IMR-90 (cell line): ENCODE measurements at regions not wholly inside any gene's neighbourhood (a gene's known extent, or its start where the extent isn't known, plus 50 kb on each side); places are given as distances from the start of the nearest gene placed in this dataset.

Source experiments
- ATAC-seq: fragments of 200-7000 bp; cut with Tn5 transposase; 2 replicates; pipeline ENCODE4 v1.9.1; 2020; ENCODE audit warnings: low read depth, mild to moderate bottlenecking, moderate library complexity
- BruUV-seq: library from RNA; stranded (reverse); fragments of 400-500 nt; replicated peaks from 2 replicates; lab custom pipeline; 2021; lab: Mats Ljungman, UMichigan
- CTCF ChIA-PET: fragments of 300-600 bp; formaldehyde crosslinking; extraction: SDS; loops from one replicate; lab custom pipeline; 2021; ENCODE audit warnings: antibody characterized with exemption; lab: Yijun Ruan, JAX
- POLR2A ChIA-PET: fragments of 300-600 bp; sonication (Branson Sonifier 250); formaldehyde crosslinking; loops from one replicate; lab custom pipeline; 2022; ENCODE audit warnings: antibody characterized with exemption; ENCODE audit not compliant: unreplicated experiment; lab: Charles Lee
- DNase-seq: peaks from one replicate; pipeline ENCODE4 v3.0.0; 2013
- H2AFZ ChIP-seq: replicated peaks from 2 replicates; pipeline ENCODE3; 2013; ENCODE audit warnings: low read length, mild to moderate bottlenecking; ENCODE audit not compliant: poor library complexity
- H2AK5ac ChIP-seq: 2 replicates; pipeline ENCODE4 v1.6.1; 2013; ENCODE audit warnings: low read depth, low read length, inconsistent platforms
- H2AK9ac ChIP-seq: replicated peaks from 2 replicates; pipeline ENCODE3; 2013; ENCODE audit warnings: mild to moderate bottlenecking, low read depth, low read length, moderate library complexity; ENCODE audit not compliant: poor library complexity
- H2BK120ac ChIP-seq: 2 replicates; pipeline ENCODE4 v1.6.1; 2013; ENCODE audit warnings: low read depth, low read length, inconsistent platforms
- H2BK15ac ChIP-seq: 3 replicates; pipeline ENCODE4 v1.6.1; 2013; ENCODE audit warnings: low read depth, low read length, inconsistent platforms
- H2BK20ac ChIP-seq: 2 replicates; pipeline ENCODE4 v1.6.1; 2013; ENCODE audit warnings: low read depth, mild to moderate bottlenecking, inconsistent platforms, low read length, moderate library complexity
- H2BK5ac ChIP-seq: 2 replicates; pipeline ENCODE4 v1.6.1; 2013; ENCODE audit warnings: mild to moderate bottlenecking, low read depth, low read length, inconsistent platforms; ENCODE audit not compliant: poor library complexity, severe bottlenecking
- H3K14ac ChIP-seq: replicated peaks from 2 replicates; pipeline ENCODE4 v1.6.1; 2013; ENCODE audit warnings: low read depth, low read length, inconsistent platforms
- H3K18ac ChIP-seq: 2 replicates; pipeline ENCODE4 v1.6.1; 2013; ENCODE audit warnings: low read depth, low read length, control low read depth
- H3K23ac ChIP-seq: 2 replicates; pipeline ENCODE4 v1.6.1; 2013; ENCODE audit warnings: low read depth, low read length, inconsistent platforms
- H3K27ac ChIP-seq: 2 replicates; pipeline ENCODE4 v1.5.1; 2013; ENCODE audit warnings: mild to moderate bottlenecking, control low read depth, low read length; ENCODE audit not compliant: insufficient read depth
- H3K27me3 ChIP-seq: 2 replicates; pipeline ENCODE4 v1.6.1; 2013; ENCODE audit warnings: low read length; ENCODE audit not compliant: control insufficient read depth, insufficient read depth
- H3K36me3 ChIP-seq: 2 replicates; pipeline ENCODE4 v1.6.1; 2013; ENCODE audit warnings: low read length, mixed read lengths; ENCODE audit not compliant: control insufficient read depth, insufficient read depth
- H3K4ac ChIP-seq: 2 replicates; pipeline ENCODE4 v1.6.1; 2013; ENCODE audit warnings: low read depth, low read length, inconsistent platforms
- H3K4me1 ChIP-seq: 2 replicates; pipeline ENCODE4 v1.6.1; 2013; ENCODE audit warnings: low read length, mixed read lengths; ENCODE audit not compliant: control insufficient read depth, insufficient read depth
- H3K4me2 ChIP-seq: 2 replicates; pipeline ENCODE4 v1.6.1; 2013; ENCODE audit warnings: low read depth, mild to moderate bottlenecking, control low read depth, low read length, moderate library complexity
- H3K4me3 ChIP-seq: 2 replicates; pipeline ENCODE4 v1.5.1; 2013; ENCODE audit warnings: low read depth, mild to moderate bottlenecking, control low read depth, low read length, moderate library complexity; ENCODE audit not compliant: insufficient read depth
- H3K56ac ChIP-seq: 2 replicates; pipeline ENCODE4 v1.6.1; 2013; ENCODE audit warnings: low read length, inconsistent platforms; ENCODE audit not compliant: insufficient read depth; ENCODE audit errors: extremely low read depth
- H3K79me1 ChIP-seq, 2 experiments: 2 replicates each; pipeline ENCODE4 v1.6.1; 2013; ENCODE audit warnings: low read length in 2 of 2, inconsistent platforms in 1 of 2, low read depth in 1 of 2
- H3K9ac ChIP-seq: 2 replicates; pipeline ENCODE4 v1.6.1; 2013; ENCODE audit warnings: low read depth, low read length, control low read depth
- H3K9me1 ChIP-seq: 2 replicates; pipeline ENCODE4 v1.6.1; 2013; ENCODE audit warnings: low read length, inconsistent platforms; ENCODE audit not compliant: insufficient read depth
- H3K9me3 ChIP-seq: 2 replicates; pipeline ENCODE4 v1.6.1; 2013; ENCODE audit warnings: low read length; ENCODE audit not compliant: control insufficient read depth, insufficient read depth
- H4K20me1 ChIP-seq: 2 replicates; pipeline ENCODE4 v1.6.1; 2013; ENCODE audit warnings: low read length, inconsistent platforms; ENCODE audit not compliant: insufficient read depth
- H4K5ac ChIP-seq: 2 replicates; pipeline ENCODE4 v1.6.1; 2013; ENCODE audit warnings: mild to moderate bottlenecking, low read depth, low read length, control low read depth
- H4K8ac ChIP-seq, 2 experiments: 2 replicates each; pipeline ENCODE4 v1.6.1; 2013; ENCODE audit warnings: low read depth in 2 of 2, low read length in 2 of 2, control low read depth in 1 of 2, inconsistent platforms in 1 of 2
- H4K91ac ChIP-seq: 2 replicates; pipeline ENCODE4 v1.6.1; 2013; ENCODE audit warnings: low read depth, low read length, inconsistent platforms; ENCODE audit not compliant: insufficient read depth
- BHLHE40 ChIP-seq: fragments of 150-350 bp; IDR thresholded peaks from 2 replicates; pipeline ENCODE4 v1.6.1; 2016; ENCODE audit warnings: mild to moderate bottlenecking, low read depth, low read length
- CEBPB ChIP-seq: IDR thresholded peaks from 2 replicates; pipeline ENCODE4 v1.6.1; 2012; ENCODE audit warnings: low read depth, low read length, improper control_type of control experiment
- CHD1 ChIP-seq: IDR thresholded peaks from 2 replicates; pipeline ENCODE4 v1.6.1; 2012; ENCODE audit warnings: low read depth, low read length, improper control_type of control experiment
- CTCF ChIP-seq: conservative IDR thresholded peaks from 2 replicates; pipeline ENCODE4 v1.5.1; 2012; ENCODE audit warnings: mild to moderate bottlenecking, low read depth, low read length, improper control_type of control experiment
- ELK1 ChIP-seq: fragments of 150-350 bp; IDR thresholded peaks from 2 replicates; pipeline ENCODE4 v1.6.1; 2016; ENCODE audit warnings: low read depth, mild to moderate bottlenecking, low read length, moderate library complexity, borderline replicate concordance
- FOS ChIP-seq: fragments of 150-350 bp; IDR thresholded peaks from 2 replicates; pipeline ENCODE4 v1.6.1; 2016; ENCODE audit warnings: low read depth, low read length
- MAFK ChIP-seq: IDR thresholded peaks from 2 replicates; pipeline ENCODE4 v1.6.1; 2012; ENCODE audit warnings: low read depth, low read length, improper control_type of control experiment
- MAZ ChIP-seq: IDR thresholded peaks from 2 replicates; pipeline ENCODE4 v1.6.1; 2012; ENCODE audit warnings: low read depth, mild to moderate bottlenecking, low read length, improper control_type of control experiment, moderate library complexity, borderline replicate concordance
- MXI1 ChIP-seq: IDR thresholded peaks from 2 replicates; pipeline ENCODE4 v1.6.1; 2012; ENCODE audit warnings: low read depth, mild to moderate bottlenecking, low read length, moderate library complexity, borderline replicate concordance
- NFE2L2 ChIP-seq: fragments of 150-350 bp; IDR thresholded peaks from 2 replicates; pipeline ENCODE4 v1.6.1; 2016; ENCODE audit warnings: low read depth, mild to moderate bottlenecking, low read length
- POLR2A ChIP-seq: IDR thresholded peaks from 2 replicates; pipeline ENCODE4 v1.6.1; 2012; ENCODE audit warnings: mild to moderate bottlenecking, low read depth, low read length
- RAD21 ChIP-seq: IDR thresholded peaks from 2 replicates; pipeline ENCODE4 v1.6.1; 2012; ENCODE audit warnings: low read length, improper control_type of control experiment
- RCOR1 ChIP-seq: IDR thresholded peaks from 2 replicates; pipeline ENCODE4 v1.6.1; 2012; ENCODE audit warnings: mild to moderate bottlenecking, low read length, improper control_type of control experiment; ENCODE audit not compliant: insufficient replicate concordance
- RFX5 ChIP-seq: IDR thresholded peaks from 2 replicates; pipeline ENCODE4 v1.8.0; 2012; ENCODE audit warnings: low read depth, mild to moderate bottlenecking, low read length, moderate library complexity
- SMC3 ChIP-seq: fragments of 150-350 bp; IDR thresholded peaks from 2 replicates; pipeline ENCODE4 v1.6.1; 2016; ENCODE audit warnings: low read depth, mild to moderate bottlenecking, antibody characterized with exemption, low read length, moderate library complexity
- USF2 ChIP-seq: fragments of 150-350 bp; IDR thresholded peaks from 2 replicates; pipeline ENCODE4 v1.6.1; 2017; ENCODE audit warnings: mild to moderate bottlenecking, antibody characterized with exemption, low read length, low read depth
- WGBS, 2 experiments: methylation state at CpG; one replicate each; pipeline versions ENCODE4 v1.1.5 to v1.1.7; 2013; ENCODE audit warnings: missing lambda C conversion rate in 2 of 2; ENCODE audit not compliant: insufficient read length in 1 of 2; ENCODE audit errors: extremely low coverage in 2 of 2; 5-methylcytosine and 5-hydroxymethylcytosine counted together
- dilution Hi-C: fragments of 300-500 bp; cut with HindIII; formaldehyde crosslinking; loops from one replicate; pipeline ENCODE4 v1.14.3; 2018; ENCODE audit warnings: low sequenced_read_pairs; ENCODE audit not compliant: unreplicated experiment
- in situ Hi-C: fragments of 300-500 bp; cut with MboI; formaldehyde crosslinking; loops from 3 replicates; pipeline ENCODE4 v1.14.3; 2019; ENCODE audit warnings: low sequenced_read_pairs, inconsistent platforms, mixed read lengths
- intact Hi-C: fragments of 100-400 bp; cut with micrococcal nuclease; formaldehyde crosslinking; loops from 2 replicates; pipeline ENCODE4 v1.10.0; 2022

- dilution Hi-C loops: no loop called here
- H3K27me3 ChIP-seq: no peaks in the 10 kb centered on the region
- ChIA-PET POLR2A (no interaction called here), CTCF (no interaction called here)
- ATAC-seq (no peak), DNase-seq (no peak)
- BruUV-seq: no TSS peak
- no peaks in the 10 kb centered on the region for H3K36me3 ChIP-seq
- H4K8ac ChIP-seq: no peak overlapping the region
- no peak overlapping the region for H2AK5ac ChIP-seq
- in situ Hi-C loops: no loop called here
- H2BK20ac ChIP-seq: no peak overlapping the region
- no peak overlapping the region for H3K4me2 ChIP-seq
- H3K56ac ChIP-seq: no peak overlapping the region
- H2BK5ac ChIP-seq: no peak overlapping the region
- H3K23ac ChIP-seq: no peak overlapping the region
- no peak overlapping the region for H2BK120ac ChIP-seq
- H4K91ac ChIP-seq: no peak overlapping the region
- H3K4me1 ChIP-seq: no peaks in the 10 kb centered on the region
- H4K5ac ChIP-seq: no peak overlapping the region
- H2AK9ac ChIP-seq: no peak overlapping the region
- H4K20me1 ChIP-seq: no peaks in the 10 kb centered on the region
- H2BK15ac ChIP-seq: no peak overlapping the region
- H3K4ac ChIP-seq: no peak overlapping the region
- intact Hi-C loops: no loop called here
- H3K4me3 ChIP-seq: no peak overlapping the region
- H3K79me1 ChIP-seq: no peaks in the 10 kb centered on the region
- no CpG with 5 or more reads among the region's 2 CpGs for WGBS, 2 experiments
- no peaks in the 10 kb centered on the region for H3K9me1 ChIP-seq
- no peak overlapping the region for H3K27ac ChIP-seq
- no peak overlapping the region for H3K18ac ChIP-seq
- H3K9me3 ChIP-seq: peaks cover 5% of the 10 kb centered on the region; the same call in 1 of the 2 replicates
- no peak overlapping the region for H3K14ac ChIP-seq
- no peak overlapping the region for H2AFZ ChIP-seq
- H3K9ac ChIP-seq: no peak overlapping the region
- TF ChIP-seq RCOR1: no peak
- no peak for TF ChIP-seq MAZ
- no peak for TF ChIP-seq CTCF
- no peak for TF ChIP-seq BHLHE40
- no peak for TF ChIP-seq NFE2L2
- TF ChIP-seq RFX5: no peak
- TF ChIP-seq POLR2A: no peak
- TF ChIP-seq MAFK: no peak
- TF ChIP-seq CHD1: no peak
- no peak for TF ChIP-seq RAD21
- no peak for TF ChIP-seq FOS
- TF ChIP-seq SMC3: no peak
- no peak for TF ChIP-seq ELK1
- TF ChIP-seq USF2: no peak
- TF ChIP-seq CEBPB: no peak
- TF ChIP-seq MXI1: no peak
Observed at GRCh38 chr6:79137671-79138070, 59.6 kb upstream of the PHIP start.
